UCSD-AML1 (cell line): ENCODE measurements at regions not wholly inside any gene's neighbourhood (a gene's known extent, or its start where the extent isn't known, plus 50 kb on each side); places are given as distances from the start of the nearest gene placed in this dataset.

Source experiments
- DNase-seq: peaks from one replicate; lab custom pipeline; 2025; ENCODE audit not compliant: unreplicated experiment; lab: John Stamatoyannopoulos, UW

GRCh38 chr1:234692966-234693580 lies 83.1 kb upstream of the IRF2BP2 start:
- no peak for DNase-seq

- DNase-seq: no peak
Observed at GRCh38 chr1:234691567-234691966, 81.6 kb upstream of the IRF2BP2 start.

- no peak for DNase-seq
Observed at GRCh38 chr1:234690872-234691271, 80.9 kb upstream of the IRF2BP2 start.

GRCh38 chr1:234689236-234689635 lies 79.3 kb upstream of the IRF2BP2 start:
- no peak for DNase-seq

- no peak for DNase-seq
Observed at GRCh38 chr1:234687011-234687410, 77.0 kb upstream of the IRF2BP2 start.

GRCh38 chr1:234686035-234686434 lies 76.1 kb upstream of the IRF2BP2 start:
- no peak for DNase-seq

- no peak for DNase-seq
Observed at GRCh38 chr1:234684856-234685255, 74.9 kb upstream of the IRF2BP2 start.

- no peak for DNase-seq
Observed at GRCh38 chr1:234683861-234684632, 74.1 kb upstream of the IRF2BP2 start.

GRCh38 chr1:234683127-234683860 lies 73.3 kb upstream of the IRF2BP2 start:
- no peak for DNase-seq

GRCh38 chr1:234681990-234682389 lies 72.0 kb upstream of the IRF2BP2 start:
- no peak for DNase-seq

GRCh38 chr1:234681065-234681464 lies 71.1 kb upstream of the IRF2BP2 start:
- no peak for DNase-seq

GRCh38 chr1:234680331-234680904 lies 70.4 kb upstream of the IRF2BP2 start:
- no peak for DNase-seq

GRCh38 chr1:234676103-234676594 lies 66.2 kb upstream of the IRF2BP2 start:
- DNase-seq: peak; percentile 64

- no peak for DNase-seq
Observed at GRCh38 chr1:234675572-234675971, 65.6 kb upstream of the IRF2BP2 start.

GRCh38 chr1:234675006-234675405 lies 65.0 kb upstream of the IRF2BP2 start:
- no peak for DNase-seq

- no peak for DNase-seq
Observed at GRCh38 chr1:234674218-234674815, 64.3 kb upstream of the IRF2BP2 start.

GRCh38 chr1:234672349-234673135 lies 62.6 kb upstream of the IRF2BP2 start:
- DNase-seq: no peak

- no peak for DNase-seq
Observed at GRCh38 chr1:234670967-234671626, 61.1 kb upstream of the IRF2BP2 start.

GRCh38 chr1:234669499-234669898 lies 59.5 kb upstream of the IRF2BP2 start:
- no peak for DNase-seq

GRCh38 chr1:234668577-234668955 lies 58.6 kb upstream of the IRF2BP2 start:
- DNase-seq: no peak
